CD4-positive, alpha-beta T cell treated with Interleukin-17A for 4 hours (primary cell): ENCODE measurements at regions not wholly inside any gene's neighbourhood (a gene's known extent, or its start where the extent isn't known, plus 50 kb on each side); places are given as distances from the start of the nearest gene placed in this dataset.
"Not testable (repeated sequence)": the region's sequence is repeated elsewhere in the genome, so short reads cannot be mapped to it uniquely, and the experiment has no call there.

Experiments
- DNase-seq: peaks from one replicate; pipeline ENCODE4 v3.0.0-alpha.2; 2020; ENCODE audit warnings: mixed read lengths

DNA sequence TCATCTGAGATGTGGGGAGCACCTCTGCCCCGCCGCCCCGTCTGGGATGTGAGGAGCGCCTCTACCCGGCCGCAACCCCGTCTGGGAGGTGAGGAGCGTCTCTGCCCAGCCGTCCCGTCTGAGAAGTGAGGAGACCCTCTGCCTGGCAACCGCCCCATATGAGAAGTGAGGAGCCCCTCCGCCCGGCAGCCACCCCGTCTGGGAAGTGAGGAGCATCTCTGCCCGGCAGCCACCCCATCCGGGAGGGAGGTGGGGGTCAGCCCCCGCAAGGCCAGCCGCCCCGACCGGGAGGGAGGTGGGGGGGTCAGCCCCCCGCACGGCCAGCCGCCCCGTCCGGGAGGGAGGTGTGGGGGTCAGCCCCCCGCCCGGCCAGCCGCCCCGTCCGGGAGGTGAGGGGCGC lies 89.9 kb downstream of the PHLDA1 start:
- not testable (repeated sequence) for DNase-seq

DNA sequence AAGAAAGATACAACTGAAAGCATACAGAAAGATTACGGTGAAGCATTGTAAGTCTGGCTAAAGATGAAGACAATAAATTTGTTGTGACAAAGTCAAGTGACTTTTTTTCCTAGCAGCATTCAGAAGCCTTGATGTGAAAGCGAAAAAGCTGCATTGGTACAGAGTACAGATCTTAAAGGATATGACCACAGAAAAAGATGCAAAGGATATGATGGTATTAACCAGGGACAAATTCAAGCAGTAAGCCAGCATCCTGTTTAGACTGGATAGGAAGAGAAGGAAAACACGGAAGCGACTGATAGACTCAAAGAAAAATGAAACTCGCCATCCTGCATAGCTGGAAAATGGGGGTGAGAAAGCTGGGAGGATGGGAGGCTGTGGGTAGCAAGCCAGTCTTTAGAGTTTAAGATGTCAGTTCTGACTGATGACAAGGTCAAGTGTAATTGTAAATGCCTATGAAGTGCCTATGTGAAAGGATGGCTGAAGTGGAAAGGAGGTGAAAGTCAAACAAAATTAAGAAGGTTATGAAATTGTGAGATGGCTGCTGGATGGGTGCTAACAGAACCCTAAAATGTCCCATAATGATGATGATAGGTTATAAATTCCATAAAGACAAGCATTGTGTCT lies 92.4 kb downstream of the PHLDA1 start:
- DNase-seq, result no peak

DNA sequence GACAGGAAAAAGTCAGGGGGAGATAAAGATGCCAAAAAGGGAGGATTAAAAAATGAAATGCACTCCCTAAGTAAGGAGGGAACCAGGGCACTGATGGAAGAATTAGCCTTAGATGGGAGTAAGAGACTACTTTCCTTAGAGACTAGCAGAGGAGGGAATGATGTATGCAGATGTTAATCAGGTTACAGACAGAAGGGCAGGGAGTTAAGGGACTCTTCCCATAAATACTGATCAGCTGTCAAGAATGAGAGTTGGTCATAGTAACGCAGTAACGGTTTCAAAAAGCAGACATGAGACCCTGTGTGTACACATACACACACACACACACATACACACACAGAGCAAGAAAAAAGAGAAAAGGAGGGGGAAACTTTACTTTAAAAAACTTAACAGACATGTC lies 93.4 kb downstream of the PHLDA1 start:
- DNase-seq, result no peak

DNA sequence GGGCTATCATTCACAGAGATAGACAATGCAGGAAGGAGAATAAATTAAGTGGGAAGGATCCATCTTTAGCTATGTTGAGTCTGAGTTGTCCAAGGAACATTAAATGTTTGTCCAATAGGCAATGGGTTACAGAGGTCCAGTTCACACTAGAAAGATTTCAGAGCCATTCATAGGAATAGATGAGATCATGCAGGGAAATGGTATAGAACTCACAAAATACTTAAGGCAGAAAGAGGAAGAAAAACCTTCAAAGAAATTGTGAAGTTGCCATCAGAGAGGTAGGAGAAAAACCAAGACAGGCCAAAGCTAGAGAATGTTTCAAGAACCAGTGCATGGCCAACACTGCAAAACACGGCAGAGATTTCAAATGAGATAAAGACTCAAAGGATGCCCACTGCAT lies 94.1 kb downstream of the PHLDA1 start:
- no peak for DNase-seq

DNA sequence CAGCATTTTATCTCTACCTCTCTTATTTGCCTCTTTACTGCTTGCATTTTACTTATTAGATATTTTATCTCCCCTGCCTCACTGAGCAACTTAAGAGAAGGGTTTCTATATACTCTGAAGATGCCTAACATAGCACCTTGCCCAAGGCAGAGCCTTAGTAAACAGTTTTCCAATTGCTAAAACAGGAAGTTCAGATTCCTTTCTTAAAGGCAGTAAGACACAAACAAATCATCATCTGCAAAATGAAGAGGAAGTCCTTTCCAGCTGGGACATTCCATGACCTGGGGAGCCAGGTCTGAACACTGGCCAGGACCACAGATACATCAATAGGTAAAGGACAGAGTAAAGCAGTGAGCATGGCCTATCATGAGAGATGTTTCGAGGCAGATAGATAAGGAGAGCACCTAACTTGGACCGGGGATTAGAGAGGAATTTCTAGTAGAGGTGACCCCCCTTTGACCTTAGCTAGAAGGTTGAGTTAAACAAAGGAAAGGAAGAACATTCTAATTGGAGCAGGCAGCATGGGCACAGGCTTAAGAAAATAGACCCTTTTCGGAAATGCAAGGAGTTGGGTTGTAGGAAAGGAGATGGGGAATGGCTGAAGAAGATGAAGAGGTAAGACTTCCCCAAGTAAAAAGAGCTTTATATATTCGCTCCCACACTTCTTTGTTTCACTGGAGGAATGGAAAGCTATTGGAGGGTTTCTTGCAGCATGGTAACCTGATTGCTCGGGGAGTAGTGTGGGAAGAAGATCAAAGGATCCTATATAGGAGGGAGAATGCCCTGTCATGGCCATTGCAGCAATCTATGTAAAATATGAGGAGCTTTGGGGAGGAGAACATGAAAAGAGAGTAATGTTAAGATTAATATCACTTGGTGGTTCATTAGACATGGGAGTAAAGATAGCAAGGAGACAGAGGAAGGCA lies 94.8 kb downstream of the PHLDA1 start:
- DNase-seq, result no peak

DNA sequence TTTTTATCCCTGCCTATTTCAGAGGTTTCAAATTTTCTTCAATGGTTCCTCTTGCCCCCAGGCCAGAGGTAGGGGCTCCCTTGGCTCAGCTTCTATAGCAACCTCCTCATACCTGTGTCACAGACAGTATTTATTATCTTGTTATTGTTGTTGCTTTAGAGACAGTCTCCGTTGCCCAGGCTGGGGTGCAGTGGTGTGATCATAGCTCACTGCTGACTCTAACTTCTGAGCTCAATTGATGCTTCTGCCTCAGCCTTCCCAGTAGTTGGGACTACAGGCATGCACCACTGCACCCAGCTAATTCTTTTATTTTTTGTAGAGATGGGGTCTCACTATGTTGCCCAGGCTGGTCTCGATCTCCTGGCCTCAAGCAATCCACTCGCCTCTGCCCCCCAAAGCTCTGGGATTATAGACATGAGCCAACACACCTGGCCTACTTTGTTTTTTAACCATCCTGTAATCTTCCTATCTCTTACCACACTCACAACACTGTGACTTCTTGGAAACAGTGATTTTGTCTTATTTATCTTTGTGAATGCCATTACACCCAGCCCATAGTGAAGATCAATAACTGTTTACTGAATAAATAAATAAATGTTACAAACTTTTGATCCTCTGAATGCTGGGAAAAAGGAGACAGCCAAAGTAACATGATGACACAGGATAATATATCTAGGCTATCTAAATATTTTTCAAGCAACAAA lies 95.9 kb downstream of the PHLDA1 start:
- DNase-seq, result no peak

DNA sequence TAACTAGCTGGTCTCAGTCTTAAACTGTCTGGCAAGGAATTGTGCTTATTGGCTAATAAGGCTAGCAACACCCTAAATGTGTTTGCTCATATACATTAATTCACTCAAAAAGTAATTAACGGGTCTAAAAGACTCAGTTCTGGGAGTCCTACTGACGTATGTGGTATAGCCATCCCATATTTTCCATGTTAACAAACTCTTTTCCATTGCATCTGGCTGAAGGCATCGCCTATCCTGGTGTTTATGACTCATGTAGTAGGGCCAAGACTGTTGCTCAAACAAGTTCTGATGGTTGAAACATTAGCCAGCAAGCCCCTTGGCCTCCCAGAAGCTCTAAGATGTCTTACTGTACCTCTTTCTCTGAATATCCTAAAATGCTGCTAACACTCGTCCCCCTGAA lies 98.5 kb downstream of the PHLDA1 start:
- DNase-seq, result no peak

DNA sequence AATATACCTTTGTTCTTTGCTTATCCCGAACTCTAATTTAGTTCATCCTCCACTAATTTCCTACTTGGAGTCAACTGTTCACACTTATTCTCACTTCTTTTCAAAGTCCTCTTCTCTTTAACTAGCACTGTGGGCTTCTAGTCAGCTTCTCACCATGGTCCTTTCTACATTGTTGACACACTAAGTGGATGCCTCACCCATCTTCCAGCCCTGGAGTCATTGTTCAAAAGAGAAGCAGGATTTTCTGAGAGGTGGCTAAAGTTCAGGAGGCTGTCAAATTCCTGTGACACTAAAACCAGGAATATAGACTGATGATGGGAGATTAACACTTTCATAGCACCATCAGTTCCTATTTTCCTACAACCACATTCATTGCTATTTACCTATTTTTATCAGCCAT lies 99.3 kb downstream of the PHLDA1 start:
- DNase-seq, result no peak

DNA sequence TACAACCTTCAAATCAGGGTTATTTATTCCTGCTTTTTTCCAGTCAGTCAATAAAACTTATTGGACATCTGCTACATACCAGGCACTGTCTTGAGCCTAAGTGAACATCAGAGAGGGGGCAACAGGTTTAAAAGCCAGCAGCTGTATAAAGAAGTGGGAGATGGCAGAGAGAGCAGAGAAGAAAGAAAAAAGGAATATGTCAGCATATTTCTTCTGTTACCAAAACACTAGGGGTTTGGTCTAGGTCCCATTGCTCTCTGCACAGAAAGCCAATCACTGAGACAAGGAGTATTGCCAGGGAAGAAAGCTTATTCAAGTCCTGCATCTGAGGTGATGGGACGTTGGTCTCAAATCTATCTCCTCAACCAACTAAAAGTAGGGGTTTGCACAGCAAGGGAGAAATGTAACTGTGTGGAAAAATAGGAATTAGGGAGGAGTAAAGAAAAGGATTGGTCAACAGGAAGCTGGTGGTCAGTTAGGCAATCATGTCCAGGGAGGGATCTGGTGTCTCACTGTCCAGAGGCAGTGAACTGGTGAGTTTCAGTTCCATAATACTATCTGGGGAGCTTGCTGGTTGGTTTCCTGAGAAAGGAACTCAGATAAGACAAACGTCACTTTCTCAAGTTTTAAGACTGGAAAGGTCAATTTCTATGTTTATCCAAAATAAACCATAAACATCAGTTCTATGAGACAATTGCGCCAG lies 107.5 kb downstream of the PHLDA1 start:
- no peak for DNase-seq

DNA sequence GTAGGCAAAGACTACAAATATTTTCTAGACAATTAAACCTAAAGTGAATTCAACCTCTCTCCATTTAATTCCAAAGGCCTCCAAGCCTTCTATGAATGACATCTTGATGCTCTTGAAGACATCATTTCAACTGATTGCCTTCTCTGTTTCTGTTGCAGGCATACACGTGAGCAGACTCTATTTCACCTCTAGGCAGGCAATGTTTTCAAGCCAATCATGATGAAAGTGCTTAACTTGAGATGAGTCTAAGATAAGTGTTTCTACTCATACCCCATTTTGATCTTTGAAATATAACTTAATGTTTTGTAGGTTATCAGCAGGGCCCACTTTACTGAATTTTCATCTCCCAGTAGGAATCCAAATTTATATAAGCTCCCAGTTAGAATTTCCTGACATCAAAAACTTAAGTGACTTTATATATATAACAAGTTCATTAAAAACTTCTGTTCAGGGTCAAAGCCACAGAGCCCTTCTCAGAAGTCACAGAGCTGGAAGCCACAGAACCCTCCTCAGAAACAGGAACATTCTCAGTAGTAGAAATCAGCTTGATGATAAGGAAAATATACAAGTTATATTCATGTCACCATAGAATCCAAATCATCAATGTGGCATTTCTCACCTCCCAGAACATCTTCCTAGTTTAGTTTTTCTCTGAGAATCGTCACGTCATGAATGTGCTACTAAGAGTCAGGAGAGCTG lies 108.5 kb downstream of the PHLDA1 start:
- DNase-seq, result no peak

DNA sequence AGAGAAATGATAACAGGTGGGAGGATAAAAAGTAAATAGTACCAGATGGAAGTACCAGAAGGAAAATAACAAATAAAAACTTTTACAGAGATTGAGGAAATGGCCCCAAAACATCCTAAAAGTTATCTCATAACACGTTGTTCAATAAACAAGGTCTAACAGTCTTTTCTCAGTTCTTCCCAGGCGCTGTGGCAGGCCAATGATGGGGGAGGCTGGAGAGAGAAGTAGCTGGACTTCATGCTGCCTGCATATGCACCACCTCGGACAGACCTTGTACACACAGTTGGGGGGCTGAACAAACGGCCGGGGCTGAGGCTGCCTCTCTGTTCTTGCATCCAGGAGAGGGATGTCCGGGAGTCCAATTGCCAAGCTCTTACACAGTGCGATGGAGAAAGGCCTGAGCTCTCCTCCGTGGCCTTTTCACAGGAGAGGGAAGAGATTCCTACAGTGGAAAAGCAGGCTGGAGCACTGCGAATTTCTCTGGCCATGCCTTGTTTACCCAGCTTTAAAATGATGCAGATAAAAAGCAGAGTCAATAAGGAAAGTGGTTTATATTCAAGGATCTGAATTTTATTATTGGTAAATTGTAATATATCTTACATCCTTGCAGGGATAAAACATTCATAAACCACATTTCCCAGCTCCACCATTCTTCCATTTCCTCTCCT lies 109.8 kb downstream of the PHLDA1 start:
- no peak for DNase-seq

GRCh38 chr12:75917715-75918114 lies 113.9 kb downstream of the PHLDA1 start:
- no peak for DNase-seq

DNA sequence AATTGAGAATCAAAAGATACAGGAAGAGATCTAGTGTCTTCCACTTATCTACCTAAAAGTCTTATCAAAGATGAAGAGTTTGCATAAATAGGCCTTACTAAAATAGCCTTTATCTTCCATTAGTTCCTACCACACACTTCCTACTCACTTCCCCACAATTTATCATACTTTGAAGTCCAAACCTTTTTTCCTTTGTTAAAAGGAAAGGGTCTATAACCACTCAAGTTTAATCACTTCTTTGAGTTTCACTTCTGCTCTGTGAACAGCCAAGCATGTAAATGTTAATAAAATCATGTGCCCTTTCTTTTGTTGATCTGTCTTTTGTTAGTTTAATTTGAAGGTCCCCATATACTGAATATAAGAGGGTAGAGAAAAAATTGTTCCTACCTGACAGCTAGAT lies 114.5 kb downstream of the PHLDA1 start:
- no peak for DNase-seq

DNA sequence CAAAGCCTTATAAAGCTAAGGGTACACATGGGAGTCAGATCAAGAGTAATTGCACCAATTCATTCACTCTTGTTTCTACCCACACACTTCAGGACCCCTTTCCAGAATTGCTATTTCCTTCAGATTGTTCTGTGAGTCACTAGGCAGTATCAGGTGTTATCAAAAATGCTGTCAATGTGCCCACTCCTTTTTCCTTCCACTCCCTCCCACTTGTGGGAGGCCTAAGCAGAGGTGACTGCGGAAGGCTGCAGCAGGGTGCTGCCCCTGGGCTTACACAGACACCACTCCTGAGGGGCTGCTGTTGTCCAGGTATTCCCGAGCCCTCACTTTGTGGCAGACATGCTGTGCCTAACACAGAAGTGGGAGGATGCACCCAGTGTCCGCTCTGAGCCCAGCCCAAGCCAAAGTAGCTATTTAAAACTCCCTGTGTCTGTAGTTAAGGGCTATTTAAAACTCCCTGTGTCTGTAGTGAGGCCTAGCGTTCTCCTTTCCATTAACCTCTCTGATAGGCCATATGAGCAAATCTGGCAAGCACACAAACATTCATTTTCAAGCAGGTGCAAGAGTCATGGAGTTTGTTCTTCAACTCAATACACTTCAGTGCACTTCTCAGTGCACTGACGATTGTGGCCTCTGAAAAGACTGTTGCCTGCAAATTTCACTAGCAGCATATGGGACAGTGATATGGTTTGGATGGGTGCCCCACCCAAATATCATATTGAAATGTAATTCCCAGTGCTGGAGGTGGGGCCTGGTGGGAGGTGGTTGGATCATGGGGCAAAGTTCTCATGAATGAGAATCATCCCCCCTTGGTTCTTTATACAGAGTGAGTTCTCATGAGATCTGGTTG lies 117.8 kb downstream of the PHLDA1 start:
- DNase-seq, result no peak

DNA sequence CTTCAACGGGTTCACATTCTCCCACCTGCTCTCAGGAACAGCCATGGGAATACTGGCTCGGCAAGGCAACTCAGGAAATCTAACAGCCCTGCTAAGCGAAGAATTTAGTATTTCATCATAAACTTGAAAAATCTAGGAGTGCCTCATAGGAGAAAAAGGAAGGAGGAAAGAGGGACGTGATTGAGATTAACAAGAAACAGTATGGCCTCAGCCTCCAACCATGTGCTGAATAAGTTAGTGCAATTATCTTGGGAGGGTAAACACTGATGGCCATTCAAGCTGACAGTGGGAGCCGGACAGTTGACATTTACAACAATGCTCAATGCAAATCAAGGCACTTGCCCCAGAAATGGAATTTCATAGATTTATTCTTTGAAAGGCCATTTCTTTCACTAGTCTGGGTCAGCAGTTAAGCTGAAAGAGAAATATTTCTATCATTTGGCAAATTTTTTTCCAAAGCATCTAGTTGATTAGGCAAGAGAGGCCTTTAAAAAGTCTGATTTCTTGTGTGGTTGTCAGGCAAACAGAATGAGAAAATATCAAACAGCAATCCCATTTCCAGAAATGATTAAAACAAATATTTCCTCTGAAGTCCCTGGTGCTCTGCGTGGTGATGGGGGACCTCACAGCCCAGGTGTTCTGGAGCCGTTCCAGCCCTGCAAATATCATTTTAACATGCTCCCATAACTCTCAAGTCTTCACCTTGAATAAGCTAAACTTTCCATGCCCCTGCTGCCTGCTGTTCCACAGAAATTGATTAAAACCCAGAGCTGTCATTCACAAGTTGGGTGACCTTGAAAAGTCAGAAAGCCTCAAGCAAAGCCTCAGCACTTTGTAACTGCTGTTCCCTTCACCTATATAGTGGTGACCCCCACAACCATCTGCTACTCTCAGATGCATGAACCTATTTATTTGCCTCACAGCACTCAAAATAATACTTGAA lies 121.6 kb downstream of the PHLDA1 start:
- DNase-seq, result no peak

DNA sequence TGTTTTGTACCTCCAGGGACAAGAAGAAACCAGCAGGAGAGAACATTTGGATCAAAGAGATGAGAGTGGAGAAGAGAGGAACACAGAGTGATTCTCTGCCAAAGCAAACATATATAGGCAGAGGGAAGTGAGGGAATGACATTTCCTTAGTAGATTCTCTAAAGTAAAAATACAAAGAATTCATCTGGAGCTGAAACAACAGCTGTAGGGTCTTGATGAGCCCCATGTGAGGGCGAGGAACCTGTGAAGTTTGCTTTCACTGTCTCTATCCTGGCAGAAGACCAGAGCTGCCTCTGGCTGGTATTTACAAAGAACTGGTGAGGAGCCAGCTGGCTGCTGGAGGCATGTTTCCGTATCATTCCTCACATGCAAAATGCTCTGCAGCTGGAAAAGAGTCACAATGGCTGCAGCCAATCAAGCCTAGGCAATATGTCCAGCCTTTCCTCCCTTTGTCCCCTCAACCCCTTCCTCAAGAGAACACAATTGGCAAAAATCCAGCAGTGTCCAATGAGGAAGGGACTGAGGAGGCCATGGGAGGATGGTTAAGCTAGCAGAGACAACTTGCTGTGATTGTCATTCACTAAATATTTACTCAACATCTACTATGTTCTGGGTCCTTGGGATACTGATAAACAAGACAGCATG lies 122.5 kb downstream of the PHLDA1 start:
- no peak for DNase-seq

DNA sequence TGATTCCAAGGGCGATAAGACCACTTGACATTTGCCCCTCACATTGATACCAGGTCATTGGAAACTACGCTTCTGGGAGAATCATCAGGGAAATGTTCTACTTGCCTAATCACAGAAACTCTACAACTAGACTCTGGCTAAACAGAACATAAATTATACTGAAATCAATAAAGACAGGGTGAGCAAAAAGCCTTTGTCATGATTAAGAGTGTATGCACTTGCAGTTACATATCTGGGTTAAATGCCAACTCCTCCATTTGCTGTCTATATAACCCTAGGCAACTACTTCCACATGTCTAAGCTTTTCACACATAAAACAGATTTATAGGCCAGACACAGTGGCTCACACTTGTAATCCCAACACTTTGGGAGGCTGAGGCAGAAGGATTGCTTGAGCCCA lies 125.7 kb downstream of the PHLDA1 start:
- no peak for DNase-seq

- no peak for DNase-seq
Observed at GRCh38 chr12:75900781-75901254, 130.8 kb downstream of the PHLDA1 start.

DNA sequence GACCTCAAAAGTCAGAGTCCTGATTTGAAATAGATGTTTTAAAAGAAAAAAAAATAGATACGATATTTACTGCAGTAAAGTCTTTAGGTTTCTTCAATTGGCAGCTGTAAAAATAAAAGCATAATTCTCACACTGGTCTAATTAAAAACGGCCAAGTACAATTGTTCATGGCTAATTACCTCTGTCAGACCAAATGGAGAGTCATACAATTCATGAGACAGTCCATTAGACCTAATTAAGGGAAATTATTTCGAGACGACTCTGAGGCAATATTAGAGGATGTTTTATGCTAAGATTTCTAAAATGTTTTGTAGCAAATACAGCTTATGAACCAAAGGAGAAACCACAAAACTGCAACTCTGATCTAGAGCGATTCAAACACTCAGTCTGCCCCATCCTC lies 131.3 kb downstream of the PHLDA1 start:
- no peak for DNase-seq
